HL-60 (cell line): ENCODE measurements at regions not wholly inside any gene's neighbourhood (a gene's known extent, or its start where the extent isn't known, plus 50 kb on each side); places are given as distances from the start of the nearest gene placed in this dataset.

Source experiments
- DNase-seq, 2 experiments: peaks; one replicate each; pipeline ENCODE4 v3.0.0-alpha.2; 2010 to 2020; ENCODE audit warnings: low read depth in 1 of 2, low spot score in 1 of 2
- H3K27ac ChIP-seq: fragments of 250-450 bp; sonication (Bioruptor Pico); replicated peaks from 2 replicates; pipeline ENCODE4 v1.5.1; 2020; ENCODE audit warnings: mild to moderate bottlenecking, moderate library complexity
- H3K27me3 ChIP-seq: fragments of 250-450 bp; sonication (Bioruptor Pico); 2 replicates; pipeline ENCODE4 v1.5.1; 2021; ENCODE audit warnings: mild to moderate bottlenecking, moderate library complexity; ENCODE audit not compliant: insufficient read depth, poor library complexity, severe bottlenecking
- H3K4me3 ChIP-seq: replicated peaks from 2 replicates; pipeline ENCODE4 v1.5.1; 2011; ENCODE audit warnings: mild to moderate bottlenecking, control low read depth, low read length; ENCODE audit not compliant: insufficient read depth
- GABPA ChIP-seq: IDR thresholded peaks from 2 replicates; pipeline ENCODE4 v1.6.1; 2012; ENCODE audit warnings: low read depth
- POLR2AphosphoS5 ChIP-seq: IDR thresholded peaks from 2 replicates; pipeline ENCODE4 v1.6.1; 2012; ENCODE audit warnings: low read depth
- REST ChIP-seq: IDR thresholded peaks from 2 replicates; pipeline ENCODE4 v1.6.1; 2012; ENCODE audit warnings: low read depth; ENCODE audit not compliant: insufficient replicate concordance
- SPI1 ChIP-seq: IDR thresholded peaks from 2 replicates; pipeline ENCODE4 v1.6.1; 2012; ENCODE audit warnings: low read depth, mild to moderate bottlenecking, borderline replicate concordance
- TF ChIP-seq, protein P1 (sequence below): IDR thresholded peaks from one replicate; pipeline ENCODE4 v1.5.1; 2011; ENCODE audit warnings: low read length, control low read depth, inconsistent platforms; ENCODE audit not compliant: insufficient read depth

DNA sequence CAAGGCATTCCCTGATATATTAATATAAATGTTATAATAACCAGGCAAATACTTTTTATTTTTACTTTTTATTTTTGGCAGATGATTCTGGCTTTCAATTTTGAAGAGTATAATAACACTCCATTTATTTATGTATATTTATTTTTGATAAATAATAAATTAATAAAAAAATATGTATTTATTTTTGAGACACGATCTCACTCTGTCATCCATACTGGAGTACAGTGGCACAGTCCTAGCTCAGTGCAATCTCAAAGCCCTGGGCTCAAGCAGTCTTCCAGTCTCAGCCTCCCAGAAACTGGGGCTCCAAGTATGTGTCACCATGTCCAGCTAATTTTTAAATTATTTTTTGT, 93.4 kb upstream of the ITGA6 start:
- TF ChIP-seq GABPA, result no peak
- TF ChIP-seq, protein P1, sequence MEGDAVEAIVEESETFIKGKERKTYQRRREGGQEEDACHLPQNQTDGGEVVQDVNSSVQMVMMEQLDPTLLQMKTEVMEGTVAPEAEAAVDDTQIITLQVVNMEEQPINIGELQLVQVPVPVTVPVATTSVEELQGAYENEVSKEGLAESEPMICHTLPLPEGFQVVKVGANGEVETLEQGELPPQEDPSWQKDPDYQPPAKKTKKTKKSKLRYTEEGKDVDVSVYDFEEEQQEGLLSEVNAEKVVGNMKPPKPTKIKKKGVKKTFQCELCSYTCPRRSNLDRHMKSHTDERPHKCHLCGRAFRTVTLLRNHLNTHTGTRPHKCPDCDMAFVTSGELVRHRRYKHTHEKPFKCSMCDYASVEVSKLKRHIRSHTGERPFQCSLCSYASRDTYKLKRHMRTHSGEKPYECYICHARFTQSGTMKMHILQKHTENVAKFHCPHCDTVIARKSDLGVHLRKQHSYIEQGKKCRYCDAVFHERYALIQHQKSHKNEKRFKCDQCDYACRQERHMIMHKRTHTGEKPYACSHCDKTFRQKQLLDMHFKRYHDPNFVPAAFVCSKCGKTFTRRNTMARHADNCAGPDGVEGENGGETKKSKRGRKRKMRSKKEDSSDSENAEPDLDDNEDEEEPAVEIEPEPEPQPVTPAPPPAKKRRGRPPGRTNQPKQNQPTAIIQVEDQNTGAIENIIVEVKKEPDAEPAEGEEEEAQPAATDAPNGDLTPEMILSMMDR, result no peak
- TF ChIP-seq REST, result no peak
- no peak for TF ChIP-seq SPI1
- TF ChIP-seq POLR2AphosphoS5, result no peak
- H3K27ac ChIP-seq, result no peak overlapping the region
- DNase-seq, result no peak
- no peaks in the 10 kb centered on the region for H3K27me3 ChIP-seq
- H3K4me3 ChIP-seq, result no peak overlapping the region

DNA sequence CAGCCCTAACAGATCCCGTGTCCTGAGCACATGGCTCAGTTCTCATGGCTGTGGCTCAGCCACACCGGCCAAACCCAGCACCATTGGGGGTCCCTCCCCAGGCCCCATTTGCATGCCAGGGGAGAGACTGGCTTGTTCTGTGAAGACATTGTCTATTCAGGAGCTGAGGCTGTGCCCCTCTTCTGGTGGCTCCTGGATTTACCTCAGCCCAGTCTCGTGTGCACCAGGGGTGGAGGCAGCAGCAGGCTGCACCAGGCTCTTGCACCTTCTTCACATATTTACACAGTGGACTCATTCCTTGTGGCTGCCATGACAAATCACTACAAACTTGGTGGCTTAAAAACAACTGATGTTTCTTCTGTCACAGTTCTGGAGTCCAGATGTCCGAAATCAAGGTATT, 92.4 kb upstream of the ITGA6 start:
- H3K27ac ChIP-seq, result no peak overlapping the region
- H3K4me3 ChIP-seq, result no peak overlapping the region
- DNase-seq, result no peak
- H3K27me3 ChIP-seq, result no peaks in the 10 kb centered on the region
- TF ChIP-seq POLR2AphosphoS5, result no peak
- TF ChIP-seq SPI1, result no peak
- no peak for TF ChIP-seq GABPA
- TF ChIP-seq REST, result no peak
- TF ChIP-seq, protein P1, result no peak

DNA sequence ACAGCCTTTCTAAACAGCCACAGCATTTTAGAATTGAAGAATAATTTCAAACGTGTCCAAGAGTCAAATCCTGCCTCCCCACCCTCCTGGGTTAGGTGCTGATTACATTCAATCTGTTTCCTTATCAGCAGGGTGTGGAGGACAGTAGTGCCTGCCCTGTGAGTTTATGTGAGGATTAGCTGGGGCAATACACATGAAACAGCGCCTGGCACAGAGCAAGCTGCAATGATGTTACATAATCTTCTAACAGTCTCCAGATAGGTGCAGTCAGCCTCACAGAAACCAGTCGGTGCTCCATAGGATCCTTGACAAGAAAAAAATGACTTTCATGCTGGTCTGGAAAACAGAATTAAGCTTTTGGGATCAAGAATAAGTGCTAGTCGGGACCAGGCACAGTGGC, 91.7 kb upstream of the ITGA6 start:
- Histone ChIP-seq H3K27ac (no peak overlapping the region), H3K4me3 (no peak overlapping the region), H3K27me3 (no peaks in the 10 kb centered on the region)
- TF ChIP-seq REST (no peak), POLR2AphosphoS5 (no peak), SPI1 (no peak), GABPA (no peak)
- TF ChIP-seq, protein P1, result no peak
- peak; percentile 40 to 43 for DNase-seq
